IMR-90 (cell line): ENCODE measurements at regions not wholly inside any gene's neighbourhood (a gene's known extent, or its start where the extent isn't known, plus 50 kb on each side); places are given as distances from the start of the nearest gene placed in this dataset.

Experiments used
- ATAC-seq: fragments of 200-7000 bp; cut with Tn5 transposase; 2 replicates; pipeline ENCODE4 v1.9.1; 2020; ENCODE audit warnings: low read depth, mild to moderate bottlenecking, moderate library complexity
- BruUV-seq: library from RNA; stranded (reverse); fragments of 400-500 nt; replicated peaks from 2 replicates; lab custom pipeline; 2021; lab: Mats Ljungman, UMichigan
- CTCF ChIA-PET: fragments of 300-600 bp; formaldehyde crosslinking; extraction: SDS; loops from one replicate; lab custom pipeline; 2021; ENCODE audit warnings: antibody characterized with exemption; lab: Yijun Ruan, JAX
- POLR2A ChIA-PET: fragments of 300-600 bp; sonication (Branson Sonifier 250); formaldehyde crosslinking; loops from one replicate; lab custom pipeline; 2022; ENCODE audit warnings: antibody characterized with exemption; ENCODE audit not compliant: unreplicated experiment; lab: Charles Lee
- DNase-seq: peaks from one replicate; pipeline ENCODE4 v3.0.0; 2013
- H2AFZ ChIP-seq: replicated peaks from 2 replicates; pipeline ENCODE3; 2013; ENCODE audit warnings: low read length, mild to moderate bottlenecking; ENCODE audit not compliant: poor library complexity
- H2AK5ac ChIP-seq: 2 replicates; pipeline ENCODE4 v1.6.1; 2013; ENCODE audit warnings: low read depth, low read length, inconsistent platforms
- H2AK9ac ChIP-seq: replicated peaks from 2 replicates; pipeline ENCODE3; 2013; ENCODE audit warnings: mild to moderate bottlenecking, low read depth, low read length, moderate library complexity; ENCODE audit not compliant: poor library complexity
- H2BK120ac ChIP-seq: 2 replicates; pipeline ENCODE4 v1.6.1; 2013; ENCODE audit warnings: low read depth, low read length, inconsistent platforms
- H2BK15ac ChIP-seq: 3 replicates; pipeline ENCODE4 v1.6.1; 2013; ENCODE audit warnings: low read depth, low read length, inconsistent platforms
- H2BK20ac ChIP-seq: 2 replicates; pipeline ENCODE4 v1.6.1; 2013; ENCODE audit warnings: low read depth, mild to moderate bottlenecking, inconsistent platforms, low read length, moderate library complexity
- H2BK5ac ChIP-seq: 2 replicates; pipeline ENCODE4 v1.6.1; 2013; ENCODE audit warnings: mild to moderate bottlenecking, low read depth, low read length, inconsistent platforms; ENCODE audit not compliant: poor library complexity, severe bottlenecking
- H3K14ac ChIP-seq: replicated peaks from 2 replicates; pipeline ENCODE4 v1.6.1; 2013; ENCODE audit warnings: low read depth, low read length, inconsistent platforms
- H3K18ac ChIP-seq: 2 replicates; pipeline ENCODE4 v1.6.1; 2013; ENCODE audit warnings: low read depth, low read length, control low read depth
- H3K23ac ChIP-seq: 2 replicates; pipeline ENCODE4 v1.6.1; 2013; ENCODE audit warnings: low read depth, low read length, inconsistent platforms
- H3K27ac ChIP-seq: 2 replicates; pipeline ENCODE4 v1.5.1; 2013; ENCODE audit warnings: mild to moderate bottlenecking, control low read depth, low read length; ENCODE audit not compliant: insufficient read depth
- H3K27me3 ChIP-seq: 2 replicates; pipeline ENCODE4 v1.6.1; 2013; ENCODE audit warnings: low read length; ENCODE audit not compliant: control insufficient read depth, insufficient read depth
- H3K36me3 ChIP-seq: 2 replicates; pipeline ENCODE4 v1.6.1; 2013; ENCODE audit warnings: low read length, mixed read lengths; ENCODE audit not compliant: control insufficient read depth, insufficient read depth
- H3K4ac ChIP-seq: 2 replicates; pipeline ENCODE4 v1.6.1; 2013; ENCODE audit warnings: low read depth, low read length, inconsistent platforms
- H3K4me1 ChIP-seq: 2 replicates; pipeline ENCODE4 v1.6.1; 2013; ENCODE audit warnings: low read length, mixed read lengths; ENCODE audit not compliant: control insufficient read depth, insufficient read depth
- H3K4me2 ChIP-seq: 2 replicates; pipeline ENCODE4 v1.6.1; 2013; ENCODE audit warnings: low read depth, mild to moderate bottlenecking, control low read depth, low read length, moderate library complexity
- H3K4me3 ChIP-seq: 2 replicates; pipeline ENCODE4 v1.5.1; 2013; ENCODE audit warnings: low read depth, mild to moderate bottlenecking, control low read depth, low read length, moderate library complexity; ENCODE audit not compliant: insufficient read depth
- H3K56ac ChIP-seq: 2 replicates; pipeline ENCODE4 v1.6.1; 2013; ENCODE audit warnings: low read length, inconsistent platforms; ENCODE audit not compliant: insufficient read depth; ENCODE audit errors: extremely low read depth
- H3K79me1 ChIP-seq, 2 experiments: 2 replicates each; pipeline ENCODE4 v1.6.1; 2013; ENCODE audit warnings: low read length in 2 of 2, inconsistent platforms in 1 of 2, low read depth in 1 of 2
- H3K9ac ChIP-seq: 2 replicates; pipeline ENCODE4 v1.6.1; 2013; ENCODE audit warnings: low read depth, low read length, control low read depth
- H3K9me1 ChIP-seq: 2 replicates; pipeline ENCODE4 v1.6.1; 2013; ENCODE audit warnings: low read length, inconsistent platforms; ENCODE audit not compliant: insufficient read depth
- H3K9me3 ChIP-seq: 2 replicates; pipeline ENCODE4 v1.6.1; 2013; ENCODE audit warnings: low read length; ENCODE audit not compliant: control insufficient read depth, insufficient read depth
- H4K20me1 ChIP-seq: 2 replicates; pipeline ENCODE4 v1.6.1; 2013; ENCODE audit warnings: low read length, inconsistent platforms; ENCODE audit not compliant: insufficient read depth
- H4K5ac ChIP-seq: 2 replicates; pipeline ENCODE4 v1.6.1; 2013; ENCODE audit warnings: mild to moderate bottlenecking, low read depth, low read length, control low read depth
- H4K8ac ChIP-seq, 2 experiments: 2 replicates each; pipeline ENCODE4 v1.6.1; 2013; ENCODE audit warnings: low read depth in 2 of 2, low read length in 2 of 2, control low read depth in 1 of 2, inconsistent platforms in 1 of 2
- H4K91ac ChIP-seq: 2 replicates; pipeline ENCODE4 v1.6.1; 2013; ENCODE audit warnings: low read depth, low read length, inconsistent platforms; ENCODE audit not compliant: insufficient read depth
- BHLHE40 ChIP-seq: fragments of 150-350 bp; IDR thresholded peaks from 2 replicates; pipeline ENCODE4 v1.6.1; 2016; ENCODE audit warnings: mild to moderate bottlenecking, low read depth, low read length
- CHD1 ChIP-seq: IDR thresholded peaks from 2 replicates; pipeline ENCODE4 v1.6.1; 2012; ENCODE audit warnings: low read depth, low read length, improper control_type of control experiment
- FOS ChIP-seq: fragments of 150-350 bp; IDR thresholded peaks from 2 replicates; pipeline ENCODE4 v1.6.1; 2016; ENCODE audit warnings: low read depth, low read length
- MXI1 ChIP-seq: IDR thresholded peaks from 2 replicates; pipeline ENCODE4 v1.6.1; 2012; ENCODE audit warnings: low read depth, mild to moderate bottlenecking, low read length, moderate library complexity, borderline replicate concordance
- NFE2L2 ChIP-seq: fragments of 150-350 bp; IDR thresholded peaks from 2 replicates; pipeline ENCODE4 v1.6.1; 2016; ENCODE audit warnings: low read depth, mild to moderate bottlenecking, low read length
- POLR2A ChIP-seq: IDR thresholded peaks from 2 replicates; pipeline ENCODE4 v1.6.1; 2012; ENCODE audit warnings: mild to moderate bottlenecking, low read depth, low read length
- RAD21 ChIP-seq: IDR thresholded peaks from 2 replicates; pipeline ENCODE4 v1.6.1; 2012; ENCODE audit warnings: low read length, improper control_type of control experiment
- RFX5 ChIP-seq: IDR thresholded peaks from 2 replicates; pipeline ENCODE4 v1.8.0; 2012; ENCODE audit warnings: low read depth, mild to moderate bottlenecking, low read length, moderate library complexity
- SMC3 ChIP-seq: fragments of 150-350 bp; IDR thresholded peaks from 2 replicates; pipeline ENCODE4 v1.6.1; 2016; ENCODE audit warnings: low read depth, mild to moderate bottlenecking, antibody characterized with exemption, low read length, moderate library complexity
- WGBS, 2 experiments: methylation state at CpG; one replicate each; pipeline versions ENCODE4 v1.1.5 to v1.1.7; 2013; ENCODE audit warnings: missing lambda C conversion rate in 2 of 2; ENCODE audit not compliant: insufficient read length in 1 of 2; ENCODE audit errors: extremely low coverage in 2 of 2; 5-methylcytosine and 5-hydroxymethylcytosine counted together
- dilution Hi-C: fragments of 300-500 bp; cut with HindIII; formaldehyde crosslinking; loops from one replicate; pipeline ENCODE4 v1.14.3; 2018; ENCODE audit warnings: low sequenced_read_pairs; ENCODE audit not compliant: unreplicated experiment
- in situ Hi-C: fragments of 300-500 bp; cut with MboI; formaldehyde crosslinking; loops from 3 replicates; pipeline ENCODE4 v1.14.3; 2019; ENCODE audit warnings: low sequenced_read_pairs, inconsistent platforms, mixed read lengths
- intact Hi-C: fragments of 100-400 bp; cut with micrococcal nuclease; formaldehyde crosslinking; loops from 2 replicates; pipeline ENCODE4 v1.10.0; 2022
- TF ChIP-seq, protein P1 (sequence below): conservative IDR thresholded peaks from 2 replicates; pipeline ENCODE4 v1.5.1; 2012; ENCODE audit warnings: mild to moderate bottlenecking, low read depth, low read length, improper control_type of control experiment
- TF ChIP-seq, protein P2 (sequence below): fragments of 150-350 bp; IDR thresholded peaks from 2 replicates; pipeline ENCODE4 v1.6.1; 2016; ENCODE audit warnings: low read depth, mild to moderate bottlenecking, low read length, moderate library complexity, borderline replicate concordance

DNA sequence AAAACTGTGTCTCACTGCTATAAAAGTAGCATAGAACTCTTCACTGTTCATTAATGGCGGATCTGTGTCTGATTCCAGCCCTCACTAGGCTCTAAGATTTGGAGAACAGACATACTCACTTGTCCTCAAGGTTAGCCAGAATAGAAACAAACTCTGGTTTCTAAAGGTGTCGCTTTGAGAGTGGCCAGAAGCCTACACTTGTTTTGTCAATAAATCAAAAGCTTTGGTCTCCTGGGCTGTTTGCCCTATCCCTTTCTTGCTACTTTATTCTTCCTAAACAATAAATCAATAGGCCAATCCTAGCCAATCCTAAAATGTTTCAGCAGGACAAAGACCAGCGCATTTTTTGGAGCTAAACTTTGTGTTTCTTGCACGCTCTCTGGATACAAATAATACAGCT, 1064.6 kb upstream of the CHAC2 start:
- H3K23ac ChIP-seq, result no peak overlapping the region
- H4K91ac ChIP-seq, result no peak overlapping the region
- ATAC-seq (no peak), DNase-seq (no peak)
- no peak overlapping the region for H2BK120ac ChIP-seq
- in situ Hi-C loops, result no loop called here
- H2AK5ac ChIP-seq, result no peak overlapping the region
- no peak overlapping the region for H3K9ac ChIP-seq
- 67% methylated on average over 1 of the region's 4 CpGs; no CpG with 5 or more reads in 1 of the 2 experiments for WGBS, 2 experiments
- no peaks in the 10 kb centered on the region for H3K9me1 ChIP-seq
- no peaks in the 10 kb centered on the region for H4K20me1 ChIP-seq
- dilution Hi-C loops, result no loop called here
- no peaks in the 10 kb centered on the region for H3K9me3 ChIP-seq
- no peak overlapping the region for H2AFZ ChIP-seq
- H3K56ac ChIP-seq, result no peak overlapping the region
- no TSS peak for BruUV-seq
- no peak overlapping the region for H3K4ac ChIP-seq
- no peak overlapping the region for H3K27ac ChIP-seq
- TF ChIP-seq FOS (no peak), MXI1 (no peak), CHD1 (no peak), RAD21 (no peak), NFE2L2 (no peak), POLR2A (no peak), BHLHE40 (no peak), RFX5 (no peak), SMC3 (no peak)
- TF ChIP-seq, protein P1, sequence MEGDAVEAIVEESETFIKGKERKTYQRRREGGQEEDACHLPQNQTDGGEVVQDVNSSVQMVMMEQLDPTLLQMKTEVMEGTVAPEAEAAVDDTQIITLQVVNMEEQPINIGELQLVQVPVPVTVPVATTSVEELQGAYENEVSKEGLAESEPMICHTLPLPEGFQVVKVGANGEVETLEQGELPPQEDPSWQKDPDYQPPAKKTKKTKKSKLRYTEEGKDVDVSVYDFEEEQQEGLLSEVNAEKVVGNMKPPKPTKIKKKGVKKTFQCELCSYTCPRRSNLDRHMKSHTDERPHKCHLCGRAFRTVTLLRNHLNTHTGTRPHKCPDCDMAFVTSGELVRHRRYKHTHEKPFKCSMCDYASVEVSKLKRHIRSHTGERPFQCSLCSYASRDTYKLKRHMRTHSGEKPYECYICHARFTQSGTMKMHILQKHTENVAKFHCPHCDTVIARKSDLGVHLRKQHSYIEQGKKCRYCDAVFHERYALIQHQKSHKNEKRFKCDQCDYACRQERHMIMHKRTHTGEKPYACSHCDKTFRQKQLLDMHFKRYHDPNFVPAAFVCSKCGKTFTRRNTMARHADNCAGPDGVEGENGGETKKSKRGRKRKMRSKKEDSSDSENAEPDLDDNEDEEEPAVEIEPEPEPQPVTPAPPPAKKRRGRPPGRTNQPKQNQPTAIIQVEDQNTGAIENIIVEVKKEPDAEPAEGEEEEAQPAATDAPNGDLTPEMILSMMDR, result no peak
- TF ChIP-seq, protein P2, sequence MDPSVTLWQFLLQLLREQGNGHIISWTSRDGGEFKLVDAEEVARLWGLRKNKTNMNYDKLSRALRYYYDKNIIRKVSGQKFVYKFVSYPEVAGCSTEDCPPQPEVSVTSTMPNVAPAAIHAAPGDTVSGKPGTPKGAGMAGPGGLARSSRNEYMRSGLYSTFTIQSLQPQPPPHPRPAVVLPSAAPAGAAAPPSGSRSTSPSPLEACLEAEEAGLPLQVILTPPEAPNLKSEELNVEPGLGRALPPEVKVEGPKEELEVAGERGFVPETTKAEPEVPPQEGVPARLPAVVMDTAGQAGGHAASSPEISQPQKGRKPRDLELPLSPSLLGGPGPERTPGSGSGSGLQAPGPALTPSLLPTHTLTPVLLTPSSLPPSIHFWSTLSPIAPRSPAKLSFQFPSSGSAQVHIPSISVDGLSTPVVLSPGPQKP, result no peak
- H2BK15ac ChIP-seq, result no peak overlapping the region
- H3K79me1 ChIP-seq, result no peaks in the 10 kb centered on the region
- H3K14ac ChIP-seq, result no peak overlapping the region
- H4K8ac ChIP-seq, result no peak overlapping the region
- no peak overlapping the region for H3K4me3 ChIP-seq
- no peaks in the 10 kb centered on the region for H3K36me3 ChIP-seq
- ChIA-PET CTCF (interaction anchor here (1.1 kb wide), 1 partner anchor 9 kb away, joined by 6 read pairs; no protein-coding TSS in a partner anchor), POLR2A (interaction anchor here (0.6 kb wide), 1 partner anchor 446 kb away, joined by 3 read pairs; no protein-coding TSS in a partner anchor)
- no peaks in the 10 kb centered on the region for H3K27me3 ChIP-seq
- H3K18ac ChIP-seq, result no peak overlapping the region
- H2AK9ac ChIP-seq, result no peak overlapping the region
- intact Hi-C loops, result no loop called here
- no peak overlapping the region for H4K5ac ChIP-seq
- no peak overlapping the region for H3K4me2 ChIP-seq
- H2BK20ac ChIP-seq, result no peak overlapping the region
- no peaks in the 10 kb centered on the region for H3K4me1 ChIP-seq
- H2BK5ac ChIP-seq, result no peak overlapping the region
